ENCODE measurements at regions not wholly inside any gene's neighbourhood (a gene's known extent, or its start where the extent isn't known, plus 50 kb on each side); places are given as distances from the start of the nearest gene placed in this dataset.
"Not testable (repeated sequence)": the region's sequence is repeated elsewhere in the genome, so short reads cannot be mapped to it uniquely, and the experiment has no call there.

DNA sequence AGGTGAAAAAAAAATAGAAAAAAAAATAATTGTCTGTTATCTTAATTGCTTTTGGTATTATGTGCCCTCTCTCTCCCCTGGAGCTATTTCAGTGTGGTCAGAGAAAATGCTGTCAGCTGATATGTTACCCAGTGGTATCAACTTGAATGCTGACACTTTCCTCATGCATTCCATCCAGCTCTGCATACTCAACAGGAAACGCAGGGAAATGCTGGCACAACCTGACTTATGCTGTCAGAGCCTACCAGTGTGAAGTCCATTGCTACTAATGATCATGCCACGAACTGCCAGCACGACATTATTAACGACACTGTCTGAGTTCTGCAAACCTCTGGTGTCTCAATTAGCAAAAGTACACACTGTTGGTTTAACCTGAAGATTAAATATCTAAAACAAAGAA, 182.8 kb downstream of the ZWINT start:
- no peaks in the 10 kb centered on the region for H3K4me1 ChIP-seq (ENCODE audit: insufficient read depth)
- H3K27ac ChIP-seq (ENCODE audit: low read depth) = no peak overlapping the region
- 37% methylated on average over 4 of the region's 4 CpGs for WGBS
- DNase-seq (ENCODE audit: extremely low spot score) = no peak
- H3K36me3 ChIP-seq (ENCODE audit: insufficient read depth) = no peaks in the 10 kb centered on the region
- H3K4me3 ChIP-seq (ENCODE audit: low read depth, low read length) = no peak overlapping the region

DNA sequence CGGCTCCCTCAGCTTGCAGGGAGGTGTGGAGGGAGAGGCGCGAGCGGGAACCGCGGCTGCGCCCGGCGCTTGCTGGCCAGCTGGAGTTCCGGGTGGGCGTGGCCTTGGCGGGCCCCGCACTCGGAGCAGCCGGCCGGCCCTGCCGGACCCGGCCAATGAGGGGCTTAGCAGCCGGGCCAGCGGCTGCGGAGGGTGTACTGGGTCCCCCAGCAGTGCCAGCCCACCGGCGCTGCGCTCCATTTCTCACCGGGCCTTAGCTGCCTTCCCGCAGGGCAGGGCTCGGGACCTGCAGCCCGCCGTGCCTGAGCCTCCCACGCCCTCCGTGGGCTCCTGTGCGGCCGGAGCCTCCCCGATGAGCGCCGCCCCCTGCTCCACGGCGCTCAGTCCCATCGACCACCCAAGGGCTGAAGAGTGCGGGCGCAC, 206.0 kb downstream of the ZWINT start:
- H3K36me3 ChIP-seq (ENCODE audit: insufficient read depth); H3K4me1 ChIP-seq (ENCODE audit: insufficient read depth); H3K4me3 ChIP-seq (ENCODE audit: low read depth, low read length); DNase-seq (ENCODE audit: extremely low spot score); H3K27ac ChIP-seq (ENCODE audit: low read depth): not testable (repeated sequence)
- 98% methylated on average over 41 of the region's 41 CpGs for WGBS

DNA sequence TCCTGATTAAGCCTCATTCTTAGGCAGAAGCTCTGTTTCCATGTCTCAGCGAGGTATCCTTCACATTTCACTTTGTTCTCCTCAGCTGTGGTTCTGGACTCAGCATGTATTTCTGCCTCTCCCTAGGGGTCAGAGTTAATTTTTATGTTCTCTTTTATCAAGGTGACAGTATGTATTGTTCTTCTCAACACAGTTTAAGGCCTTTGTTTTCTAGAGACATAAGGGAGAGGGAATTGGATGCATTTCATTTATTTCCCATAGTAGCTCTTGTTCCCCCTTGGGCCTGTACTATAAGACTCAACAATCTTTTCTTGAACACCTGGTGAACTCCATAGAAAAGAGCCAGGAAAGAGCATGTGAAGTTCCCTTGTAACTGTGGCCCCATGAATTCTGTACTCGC, 214.3 kb downstream of the ZWINT start:
- WGBS = 85% methylated on average over 2 of the region's 2 CpGs
- Histone ChIP-seq H3K27ac (ENCODE audit: low read depth) (no peak overlapping the region), H3K4me3 (ENCODE audit: low read depth, low read length) (no peak overlapping the region), H3K36me3 (ENCODE audit: insufficient read depth) (no peaks in the 10 kb centered on the region), H3K4me1 (ENCODE audit: insufficient read depth) (no peaks in the 10 kb centered on the region)
- no peak for DNase-seq (ENCODE audit: extremely low spot score)

DNA sequence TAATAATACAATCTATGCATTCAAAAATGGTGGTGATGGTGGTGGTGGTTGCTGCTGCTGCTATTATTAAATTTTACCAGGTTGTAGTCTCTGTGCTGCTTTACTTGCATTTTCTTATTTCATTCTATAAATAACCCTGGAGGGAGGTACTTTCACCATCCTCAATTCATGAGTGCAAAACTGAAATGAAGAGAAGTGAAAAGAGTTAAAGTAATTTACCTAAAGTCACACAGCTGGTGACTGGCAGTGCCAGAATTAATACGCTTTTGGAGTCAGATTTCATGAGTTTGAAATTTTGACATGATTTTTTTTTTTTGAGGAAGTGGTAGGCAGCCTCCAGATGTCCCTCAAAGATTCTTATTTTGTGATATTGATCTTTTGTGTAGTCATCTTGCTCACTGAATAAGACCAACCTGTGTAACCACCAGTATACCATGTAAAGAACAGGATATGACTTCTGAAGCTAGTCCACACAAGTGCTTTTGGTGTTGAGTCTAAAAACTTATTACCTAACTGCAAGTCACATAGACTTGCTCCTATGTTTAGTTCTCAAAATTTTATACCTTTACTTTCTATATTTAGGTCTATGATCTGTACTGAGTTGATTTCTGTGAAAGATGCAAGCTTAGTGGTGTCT, 218.8 kb downstream of the ZWINT start:
- Histone ChIP-seq H3K36me3 (ENCODE audit: insufficient read depth) (no peaks in the 10 kb centered on the region), H3K27ac (ENCODE audit: low read depth) (no peak overlapping the region), H3K4me3 (ENCODE audit: low read depth, low read length) (no peak overlapping the region), H3K4me1 (ENCODE audit: insufficient read depth) (no peaks in the 10 kb centered on the region)
- no peak for DNase-seq (ENCODE audit: extremely low spot score)
- 73% methylated on average over 1 of the region's 1 CpG for WGBS

DNA sequence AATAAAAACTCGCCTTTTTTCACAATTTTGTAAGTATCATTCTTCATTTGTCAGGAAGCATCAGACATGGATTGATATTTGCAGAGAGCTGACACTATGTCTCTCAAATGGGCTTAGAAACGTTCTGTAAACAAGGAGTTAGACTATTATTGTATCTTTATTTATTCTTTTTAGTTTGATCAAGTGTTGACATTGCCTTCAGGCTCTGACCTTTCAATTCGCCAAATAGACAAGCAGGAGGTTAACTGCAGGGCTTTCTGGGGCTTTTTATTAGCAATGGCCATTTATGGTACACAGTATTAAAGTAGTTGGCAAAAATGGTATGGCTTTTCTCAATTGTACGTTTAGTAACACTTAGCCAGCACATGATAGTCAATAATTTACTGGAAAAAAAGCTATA, 221.7 kb downstream of the ZWINT start:
- no peak for DNase-seq (ENCODE audit: extremely low spot score)
- H3K4me3 ChIP-seq (ENCODE audit: low read depth, low read length) = no peak overlapping the region
- H3K27ac ChIP-seq (ENCODE audit: low read depth) = no peak overlapping the region
- 24% methylated on average over 4 of the region's 4 CpGs for WGBS
- H3K36me3 ChIP-seq (ENCODE audit: insufficient read depth) = no peaks in the 10 kb centered on the region
- no peaks in the 10 kb centered on the region for H3K4me1 ChIP-seq (ENCODE audit: insufficient read depth)

DNA sequence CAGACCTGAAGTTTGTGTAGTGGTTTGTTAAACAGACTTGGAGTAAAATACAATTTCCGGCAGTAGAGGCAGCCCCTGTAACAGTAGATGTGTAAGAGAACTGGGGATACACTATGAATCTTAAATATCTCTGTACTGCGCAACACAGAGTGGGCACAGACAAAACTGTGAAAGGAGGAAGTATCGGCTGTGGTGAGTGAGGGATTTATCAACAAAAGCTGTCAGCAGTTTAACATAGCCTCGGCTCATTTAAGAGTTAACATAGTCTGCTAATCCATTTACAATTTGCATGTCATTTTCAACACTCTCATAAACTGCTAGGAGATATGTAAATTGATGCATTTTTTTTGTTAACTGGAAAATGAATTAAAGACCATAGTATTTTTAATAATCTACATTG, 225.2 kb downstream of the ZWINT start:
- WGBS = 73% methylated on average over 4 of the region's 4 CpGs
- no peak for DNase-seq (ENCODE audit: extremely low spot score)

DNA sequence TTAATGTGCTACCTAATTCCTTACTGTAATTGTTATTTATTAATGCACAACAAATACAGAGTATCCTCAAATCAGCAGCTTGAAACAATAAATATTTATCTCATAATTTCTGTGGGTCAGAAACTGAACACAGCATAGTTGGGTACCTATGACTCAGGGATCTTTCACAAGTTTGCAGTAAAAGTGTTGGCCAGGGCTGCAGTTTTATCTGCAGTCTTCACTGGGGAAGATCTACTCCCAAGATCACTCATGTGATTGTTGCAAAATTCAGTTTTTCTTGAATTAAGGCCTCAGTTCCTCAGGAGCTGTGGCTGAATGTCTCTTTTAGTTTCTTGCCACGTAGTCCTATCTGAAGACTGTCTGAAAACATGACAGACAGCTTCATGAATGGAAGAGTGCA, 237.8 kb downstream of the ZWINT start:
- Histone ChIP-seq H3K4me1 (ENCODE audit: insufficient read depth) (no peaks in the 10 kb centered on the region), H3K36me3 (ENCODE audit: insufficient read depth) (no peaks in the 10 kb centered on the region), H3K27ac (ENCODE audit: low read depth) (no peak overlapping the region), H3K4me3 (ENCODE audit: low read depth, low read length) (no peak overlapping the region)
- no peak for DNase-seq (ENCODE audit: extremely low spot score)
- 68% methylated on average over 1 of the region's 1 CpG for WGBS

More for the DNA sequence above, 225.2 kb downstream of the ZWINT start:
- H3K36me3 ChIP-seq (ENCODE audit: insufficient read depth) = no peaks in the 10 kb centered on the region
- no peaks in the 10 kb centered on the region for H3K4me1 ChIP-seq (ENCODE audit: insufficient read depth)
- peak overlapping the region; percentile 32 for H3K27ac ChIP-seq (ENCODE audit: low read depth)
- no peak overlapping the region for H3K4me3 ChIP-seq (ENCODE audit: low read depth, low read length)

DNA sequence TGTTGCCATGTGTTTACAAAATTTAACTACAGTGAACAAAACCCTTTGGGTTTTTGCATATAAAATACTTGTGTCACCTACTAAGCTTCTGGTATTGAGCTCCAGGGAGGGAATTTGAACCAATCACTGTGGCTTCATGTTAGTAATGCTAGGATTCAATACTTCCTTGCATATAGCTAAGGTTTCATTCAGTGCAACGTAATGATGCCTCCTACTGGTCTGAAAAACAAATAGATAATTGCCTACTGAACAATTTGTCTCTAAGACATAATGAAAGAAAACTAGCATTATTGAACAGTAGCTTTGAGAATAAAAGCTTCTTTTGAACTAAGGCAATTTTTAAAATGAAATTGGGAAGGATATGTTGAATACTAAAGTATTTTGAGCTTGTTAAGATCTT, 244.4 kb downstream of the ZWINT start:
- no peak for DNase-seq (ENCODE audit: extremely low spot score)
- Histone ChIP-seq H3K27ac (ENCODE audit: low read depth) (no peak overlapping the region), H3K36me3 (ENCODE audit: insufficient read depth) (no peaks in the 10 kb centered on the region), H3K4me1 (ENCODE audit: insufficient read depth) (no peaks in the 10 kb centered on the region), H3K4me3 (ENCODE audit: low read depth, low read length) (no peak overlapping the region)
- 22% methylated on average over 1 of the region's 1 CpG for WGBS

DNA sequence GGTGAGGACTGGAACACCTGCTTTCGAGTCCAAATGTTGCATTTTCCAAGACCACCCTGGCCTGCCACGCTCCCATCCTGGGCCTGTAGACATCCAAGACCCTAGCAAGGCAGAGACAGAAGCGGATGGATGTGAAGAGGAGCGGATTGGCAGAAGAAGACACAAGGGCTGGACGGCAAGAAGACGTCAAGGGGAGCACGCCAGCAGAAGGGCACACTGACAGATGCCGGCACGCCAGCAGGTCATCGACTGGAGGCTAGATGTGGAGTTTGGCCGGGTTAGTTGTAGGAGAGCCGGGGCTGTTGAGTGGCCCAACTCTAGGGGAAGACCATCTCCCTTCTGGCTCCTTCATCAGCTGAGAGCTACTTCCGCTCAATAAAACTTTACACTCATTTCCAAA, 251.6 kb downstream of the ZWINT start:
- WGBS = 91% methylated on average over 13 of the region's 13 CpGs
- DNase-seq (ENCODE audit: extremely low spot score) = no peak
- Histone ChIP-seq H3K27ac (ENCODE audit: low read depth) (no peak overlapping the region), H3K4me3 (ENCODE audit: low read depth, low read length) (no peak overlapping the region), H3K36me3 (ENCODE audit: insufficient read depth) (no peaks in the 10 kb centered on the region), H3K4me1 (ENCODE audit: insufficient read depth) (no peaks in the 10 kb centered on the region)

DNA sequence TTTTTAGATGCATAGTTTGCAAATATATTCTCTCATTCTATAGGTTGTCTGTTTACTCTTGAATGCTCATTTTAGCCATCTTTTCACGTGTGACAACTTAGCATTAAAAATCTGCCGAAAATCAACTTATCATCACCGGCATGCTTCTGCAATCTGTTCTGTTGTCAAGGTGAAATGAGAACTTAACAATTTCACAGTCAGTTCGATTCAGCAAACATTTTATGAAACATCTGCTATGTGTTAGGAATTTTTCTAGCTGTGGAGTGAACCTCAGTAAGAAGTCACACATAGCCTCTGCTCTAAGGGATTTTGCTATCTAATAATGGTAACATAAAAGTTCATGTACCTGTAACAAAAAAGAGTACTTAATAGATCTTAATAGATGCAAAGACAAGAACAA, 256.1 kb downstream of the ZWINT start:
- H3K4me1 ChIP-seq (ENCODE audit: insufficient read depth) = no peaks in the 10 kb centered on the region
- WGBS = 70% methylated on average over 4 of the region's 4 CpGs

DNA sequence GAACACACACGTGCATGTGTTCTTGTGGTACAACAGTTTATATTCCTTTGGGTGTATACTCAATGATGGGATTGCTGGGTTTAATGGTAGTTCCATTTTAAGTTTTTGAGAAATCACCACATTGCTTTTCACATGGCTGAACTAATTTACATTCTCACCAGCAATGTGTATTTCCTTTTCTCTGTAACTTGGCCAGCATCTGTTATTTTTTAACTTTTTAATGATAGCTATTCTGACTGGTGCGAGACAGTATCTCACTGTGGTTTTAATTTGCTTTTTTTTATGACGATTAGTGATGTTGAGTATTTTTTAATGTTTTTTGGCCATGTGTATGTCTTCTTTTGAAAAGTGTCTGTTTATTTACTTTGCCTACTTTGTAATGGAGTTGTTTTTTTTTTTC, 256.6 kb downstream of the ZWINT start:
- Histone ChIP-seq H3K36me3 (ENCODE audit: insufficient read depth) (no peaks in the 10 kb centered on the region), H3K4me1 (ENCODE audit: insufficient read depth) (no peaks in the 10 kb centered on the region), H3K27ac (ENCODE audit: low read depth) (no peak overlapping the region), H3K4me3 (ENCODE audit: low read depth, low read length) (no peak overlapping the region)
- DNase-seq (ENCODE audit: extremely low spot score) = no peak
- 67% methylated on average over 3 of the region's 3 CpGs for WGBS

More for the DNA sequence above, 256.1 kb downstream of the ZWINT start:
- H3K36me3 ChIP-seq (ENCODE audit: insufficient read depth) = no peaks in the 10 kb centered on the region
- H3K27ac ChIP-seq (ENCODE audit: low read depth) = no peak overlapping the region
- DNase-seq (ENCODE audit: extremely low spot score) = no peak
- no peak overlapping the region for H3K4me3 ChIP-seq (ENCODE audit: low read depth, low read length)

DNA sequence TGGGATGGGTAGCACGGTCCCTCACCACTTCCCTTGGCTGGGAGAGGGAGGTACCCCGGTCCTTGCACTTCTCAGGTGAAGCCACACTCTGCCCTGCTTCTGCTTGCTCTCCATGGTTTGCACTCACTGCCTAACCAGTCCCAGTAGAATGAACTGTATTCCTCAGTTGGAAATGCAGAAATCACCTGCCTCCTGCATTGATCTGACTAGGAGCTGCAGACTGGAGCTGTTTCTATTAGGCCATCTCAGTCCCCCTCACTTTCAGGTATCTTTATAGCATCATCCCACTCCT, 264.9 kb downstream of the ZWINT start:
- WGBS = 65% methylated on average over 2 of the region's 2 CpGs
- H3K36me3 ChIP-seq (ENCODE audit: insufficient read depth) = no peaks in the 10 kb centered on the region
- no peak for DNase-seq (ENCODE audit: extremely low spot score)
- H3K4me3 ChIP-seq (ENCODE audit: low read depth, low read length) = no peak overlapping the region
- H3K27ac ChIP-seq (ENCODE audit: low read depth) = no peak overlapping the region
- H3K4me1 ChIP-seq (ENCODE audit: insufficient read depth) = no peaks in the 10 kb centered on the region

DNA sequence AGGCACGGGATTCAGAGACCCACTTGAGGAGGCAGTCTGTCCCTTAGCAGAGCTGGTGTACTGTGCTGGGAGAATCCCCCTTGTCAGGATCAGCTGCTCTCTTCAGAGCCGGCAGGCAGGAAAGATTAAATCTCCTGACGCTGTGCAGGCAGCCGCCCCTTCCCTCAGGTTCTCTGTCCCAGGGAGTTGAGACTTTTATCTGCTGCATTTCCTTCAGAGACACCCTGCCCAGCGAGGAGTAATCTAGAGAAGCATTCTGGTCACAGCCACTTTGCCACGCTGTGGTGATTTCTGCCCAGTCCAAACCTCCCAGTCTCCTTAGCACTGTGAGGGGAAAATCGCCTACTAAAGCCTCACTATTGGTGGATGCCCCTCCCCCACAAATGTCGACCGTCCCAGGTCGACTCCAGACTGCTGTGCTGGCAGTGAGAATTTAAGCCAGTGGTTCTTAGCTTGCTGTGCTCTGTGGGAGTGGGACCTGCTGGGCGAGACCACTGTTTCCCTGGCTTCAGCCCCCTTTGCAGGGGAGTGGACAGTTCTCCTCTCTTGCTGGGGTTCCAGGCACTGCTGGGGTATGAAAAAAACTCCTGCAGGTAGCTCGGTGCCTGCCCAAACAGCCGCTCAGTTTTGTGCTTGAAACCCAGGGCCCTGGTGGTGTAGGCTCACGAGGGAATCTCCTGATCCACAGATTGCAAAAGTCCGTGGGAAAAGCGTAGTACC, 265.4 kb downstream of the ZWINT start:
- 56% methylated on average over 16 of the region's 16 CpGs for WGBS
- no peaks in the 10 kb centered on the region for H3K4me1 ChIP-seq (ENCODE audit: insufficient read depth)
- H3K4me3 ChIP-seq (ENCODE audit: low read depth, low read length) = no peak overlapping the region
- DNase-seq (ENCODE audit: extremely low spot score) = no peak
- H3K27ac ChIP-seq (ENCODE audit: low read depth) = no peak overlapping the region
- no peaks in the 10 kb centered on the region for H3K36me3 ChIP-seq (ENCODE audit: insufficient read depth)

DNA sequence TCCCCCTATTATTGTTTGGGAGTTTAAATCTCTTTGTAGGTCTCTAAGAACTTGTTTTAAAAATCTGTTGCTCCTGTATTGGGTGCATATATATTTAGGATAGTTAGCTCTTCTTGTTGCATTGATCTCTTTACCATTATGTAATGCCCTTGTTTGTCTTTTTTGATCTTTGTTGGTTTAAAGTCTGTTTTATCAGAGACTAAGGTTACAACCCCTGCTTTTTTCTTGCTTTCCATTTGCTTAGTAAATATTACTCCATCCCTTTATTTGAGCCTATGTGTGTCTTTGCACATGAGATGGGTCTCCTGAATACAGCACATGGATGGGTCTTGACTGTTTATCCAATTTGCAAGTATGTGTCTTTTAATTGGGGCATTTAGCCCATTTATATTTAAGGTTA, 267.4 kb downstream of the ZWINT start:
- not testable (repeated sequence) for H3K27ac ChIP-seq (ENCODE audit: low read depth); H3K4me3 ChIP-seq (ENCODE audit: low read depth, low read length); H3K4me1 ChIP-seq (ENCODE audit: insufficient read depth); H3K36me3 ChIP-seq (ENCODE audit: insufficient read depth); DNase-seq (ENCODE audit: extremely low spot score)

DNA sequence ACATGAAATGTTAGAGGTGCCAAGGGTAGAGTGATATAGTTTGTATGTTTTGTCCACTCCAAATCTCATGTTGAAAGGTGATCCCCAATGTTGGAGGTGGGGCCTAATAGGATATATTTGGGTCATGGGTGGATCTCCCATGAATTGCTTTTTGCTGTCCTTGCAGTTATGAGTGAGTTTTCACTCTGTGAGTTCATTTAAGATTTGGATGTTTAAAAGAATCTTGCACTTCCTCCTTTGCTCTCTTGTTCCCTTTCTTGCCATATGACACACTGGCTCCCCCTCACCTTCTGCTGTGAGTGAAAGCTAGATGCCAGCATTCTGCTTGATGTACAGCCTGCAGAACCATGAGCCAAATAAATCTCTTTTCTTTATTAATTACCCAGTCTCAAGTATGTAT, 269.2 kb downstream of the ZWINT start:
- Histone ChIP-seq H3K27ac (ENCODE audit: low read depth) (no peak overlapping the region), H3K4me1 (ENCODE audit: insufficient read depth) (no peaks in the 10 kb centered on the region), H3K36me3 (ENCODE audit: insufficient read depth) (no peaks in the 10 kb centered on the region), H3K4me3 (ENCODE audit: low read depth, low read length) (no peak overlapping the region)
- DNase-seq (ENCODE audit: extremely low spot score) = no peak

All from urinary bladder (tissue), 3 donors.